ENCODE measurements at regions not wholly inside any gene's neighbourhood (a gene's known extent, or its start where the extent isn't known, plus 50 kb on each side); places are given as distances from the start of the nearest gene placed in this dataset.

- TF ChIP-seq, protein P1, sequence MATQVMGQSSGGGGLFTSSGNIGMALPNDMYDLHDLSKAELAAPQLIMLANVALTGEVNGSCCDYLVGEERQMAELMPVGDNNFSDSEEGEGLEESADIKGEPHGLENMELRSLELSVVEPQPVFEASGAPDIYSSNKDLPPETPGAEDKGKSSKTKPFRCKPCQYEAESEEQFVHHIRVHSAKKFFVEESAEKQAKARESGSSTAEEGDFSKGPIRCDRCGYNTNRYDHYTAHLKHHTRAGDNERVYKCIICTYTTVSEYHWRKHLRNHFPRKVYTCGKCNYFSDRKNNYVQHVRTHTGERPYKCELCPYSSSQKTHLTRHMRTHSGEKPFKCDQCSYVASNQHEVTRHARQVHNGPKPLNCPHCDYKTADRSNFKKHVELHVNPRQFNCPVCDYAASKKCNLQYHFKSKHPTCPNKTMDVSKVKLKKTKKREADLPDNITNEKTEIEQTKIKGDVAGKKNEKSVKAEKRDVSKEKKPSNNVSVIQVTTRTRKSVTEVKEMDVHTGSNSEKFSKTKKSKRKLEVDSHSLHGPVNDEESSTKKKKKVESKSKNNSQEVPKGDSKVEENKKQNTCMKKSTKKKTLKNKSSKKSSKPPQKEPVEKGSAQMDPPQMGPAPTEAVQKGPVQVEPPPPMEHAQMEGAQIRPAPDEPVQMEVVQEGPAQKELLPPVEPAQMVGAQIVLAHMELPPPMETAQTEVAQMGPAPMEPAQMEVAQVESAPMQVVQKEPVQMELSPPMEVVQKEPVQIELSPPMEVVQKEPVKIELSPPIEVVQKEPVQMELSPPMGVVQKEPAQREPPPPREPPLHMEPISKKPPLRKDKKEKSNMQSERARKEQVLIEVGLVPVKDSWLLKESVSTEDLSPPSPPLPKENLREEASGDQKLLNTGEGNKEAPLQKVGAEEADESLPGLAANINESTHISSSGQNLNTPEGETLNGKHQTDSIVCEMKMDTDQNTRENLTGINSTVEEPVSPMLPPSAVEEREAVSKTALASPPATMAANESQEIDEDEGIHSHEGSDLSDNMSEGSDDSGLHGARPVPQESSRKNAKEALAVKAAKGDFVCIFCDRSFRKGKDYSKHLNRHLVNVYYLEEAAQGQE (tag by site-specific recombination; IDR thresholded peaks at IDR 0.05): no peak
These were observed 120.2 kb upstream of the ODAD2 start (continued) for GRCh38 chr10:28118985-28119628.

DNA sequence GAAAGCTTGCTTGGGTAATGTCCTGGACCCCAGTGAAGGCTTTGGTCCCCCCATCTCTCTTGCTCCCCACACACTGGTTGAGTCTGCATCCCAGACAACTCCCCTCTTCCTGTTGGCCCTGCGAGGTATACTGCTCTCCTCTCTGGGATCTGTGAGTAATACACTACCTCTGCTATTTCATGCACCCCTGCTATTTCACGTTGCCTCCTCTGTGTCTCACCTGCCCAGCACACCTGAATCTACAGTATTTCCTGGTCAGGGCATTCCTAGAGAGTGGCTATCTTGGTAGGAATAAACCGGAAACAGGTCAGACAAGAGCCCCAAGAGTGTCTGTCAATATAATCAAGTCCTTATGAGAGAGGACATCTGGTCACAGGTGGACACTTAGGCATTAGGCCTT, 114.3 kb upstream of the ODAD2 start:
- TF ChIP-seq ELK4 (IDR thresholded peaks at IDR 0.05; ENCODE audit: borderline replicate concordance, low read depth, low read length) (no peak), ZNF266 (tag by site-specific recombination; IDR thresholded peaks at IDR 0.05; ENCODE audit: low read depth) (peak; percentile 91)
- Histone ChIP-seq H3K9me3 (ENCODE audit: control insufficient read depth, insufficient read depth, low read depth, low read length) (no peaks in the 10 kb centered on the region), H3K36me3 (ENCODE audit: control insufficient read depth in 2 of 2, insufficient read depth in 1 of 2, low read length in 2 of 2) (no peaks in the 10 kb centered on the region), H3K4me1 (ENCODE audit: control insufficient read depth, insufficient read depth, low read length) (no peaks in the 10 kb centered on the region), H3K4me3 (ENCODE audit: low read depth, low read length) (no peak overlapping the region), H3K27ac (ENCODE audit: extremely low read depth, low read depth, low read length) (no peak overlapping the region)
- ChIA-PET POLR2A (no interaction called here), CTCF (no interaction called here)

DNA sequence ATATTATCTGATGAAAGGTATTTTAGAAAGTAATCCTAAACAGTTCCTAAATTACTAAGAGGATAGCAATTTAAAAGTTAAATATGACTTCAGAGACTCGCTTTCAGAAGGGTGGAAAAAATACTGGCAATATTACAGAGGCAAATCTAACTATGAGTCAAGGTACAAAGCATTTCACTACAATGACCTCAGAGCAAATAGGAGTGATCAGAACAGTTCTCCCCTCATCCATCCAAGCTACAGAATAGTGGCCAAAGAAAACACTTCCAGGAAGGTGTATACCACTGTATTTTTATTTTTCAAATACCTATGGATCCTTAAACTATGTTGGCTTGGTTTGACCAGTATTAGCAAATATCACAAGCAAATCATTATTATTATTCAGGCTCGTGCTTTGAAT, 112.8 kb upstream of the ODAD2 start:
- no peak overlapping the region for H3K27ac ChIP-seq (ENCODE audit: extremely low read depth, low read depth, low read length)
- POLR2A ChIA-PET: no interaction called here

DNA sequence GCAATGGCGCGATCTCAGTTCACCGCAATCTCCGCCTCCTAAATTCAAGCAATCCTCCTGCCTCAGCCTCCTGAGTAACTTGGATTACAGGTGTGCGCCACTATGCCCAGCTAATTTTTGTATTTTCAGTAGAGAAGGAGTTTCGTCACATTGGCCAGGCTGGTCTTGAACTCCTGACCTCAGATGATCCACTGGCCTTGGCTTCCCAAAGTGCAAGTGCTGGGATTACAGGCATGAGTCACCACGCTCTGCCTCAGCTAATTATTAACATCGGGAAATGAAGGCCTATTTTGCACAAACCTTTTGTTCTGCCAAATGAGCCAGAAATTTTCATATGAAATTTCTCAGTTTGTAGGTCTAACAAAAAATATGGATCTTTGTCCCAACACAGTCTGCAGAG, 106.7 kb upstream of the ODAD2 start:
- Histone ChIP-seq H3K9me3 (ENCODE audit: control insufficient read depth, insufficient read depth, low read depth, low read length) (no peaks in the 10 kb centered on the region), H3K36me3 (ENCODE audit: control insufficient read depth in 2 of 2, insufficient read depth in 1 of 2, low read length in 2 of 2) (no peaks in the 10 kb centered on the region), H3K4me3 (ENCODE audit: low read depth, low read length) (no peak overlapping the region), H3K27ac (ENCODE audit: extremely low read depth, low read depth, low read length) (no peak overlapping the region), H3K4me1 (ENCODE audit: control insufficient read depth, insufficient read depth, low read length) (no peaks in the 10 kb centered on the region)
- CTCF ChIA-PET: no interaction called here
- POLR2A ChIA-PET: interaction anchor here (0.6 kb wide), 1 partner anchor 93 kb away, joined by 3 read pairs; no protein-coding TSS in a partner anchor
- TF ChIP-seq MEIS1 (CRISPR knock-in tag; IDR thresholded peaks at IDR 0.05; ENCODE audit: borderline replicate concordance): no peak
- TF ChIP-seq ZNF549 (tag by site-specific recombination; IDR thresholded peaks at IDR 0.05): no peak

More for the DNA sequence above, 112.8 kb upstream of the ODAD2 start:
- no peaks in the 10 kb centered on the region for H3K4me1 ChIP-seq (ENCODE audit: control insufficient read depth, insufficient read depth, low read length)
- no peaks in the 10 kb centered on the region for H3K36me3 ChIP-seq (ENCODE audit: control insufficient read depth in 2 of 2, insufficient read depth in 1 of 2, low read length in 2 of 2)
- TF ChIP-seq FEZF1 (tag by site-specific recombination; IDR thresholded peaks at IDR 0.05) (no peak), HOXA7 (CRISPR knock-in tag; IDR thresholded peaks at IDR 0.05; ENCODE audit: borderline replicate concordance) (no peak), ZNF792 (tag by site-specific recombination; IDR thresholded peaks at IDR 0.05) (no peak), ZNF560 (tag by site-specific recombination; IDR thresholded peaks at IDR 0.05; ENCODE audit: borderline replicate concordance) (no peak), ZNF629 (tag by site-specific recombination; IDR thresholded peaks at IDR 0.05) (no peak), ZEB2 (tag by site-specific recombination; IDR thresholded peaks at IDR 0.05) (no peak), ZNF416 (tag by site-specific recombination; IDR thresholded peaks at IDR 0.05) (no peak), ZNF114 (tag by site-specific recombination; IDR thresholded peaks at IDR 0.05) (no peak), OVOL3 (tag by site-specific recombination; IDR thresholded peaks at IDR 0.05) (no peak), ZFP69B (tag by site-specific recombination; IDR thresholded peaks at IDR 0.05) (no peak), ZNF324 (tag by site-specific recombination; IDR thresholded peaks at IDR 0.05) (no peak)
- H3K4me3 ChIP-seq (ENCODE audit: low read depth, low read length): no peak overlapping the region
- H3K9me3 ChIP-seq (ENCODE audit: control insufficient read depth, insufficient read depth, low read depth, low read length): no peaks in the 10 kb centered on the region
- CTCF ChIA-PET: interaction anchor here (0.9 kb wide), 1 partner anchor 130 kb away, joined by 4 read pairs; no protein-coding TSS in a partner anchor
